Lung (tissue), 11 donors: ENCODE measurements at regions not wholly inside any gene's neighbourhood (a gene's known extent, or its start where the extent isn't known, plus 50 kb on each side); places are given as distances from the start of the nearest gene placed in this dataset.

ENCODE experiments used
- ATAC-seq: fragments of 200-7000 bp; cut with Tn5 transposase; one replicate; pipeline ENCODE4 v1.9.1; 2020; ENCODE audit warnings: moderate number of reproducible peaks; ENCODE audit not compliant: insufficient read depth, low FRiP score
- DNase-seq, 3 donors: peaks; one replicate each; pipeline ENCODE4 v3.0.0-alpha.2; 2013 to 2017
- H3K27ac ChIP-seq, 2 donors: one replicate each; pipeline ENCODE4 v1.5.1; 2013; ENCODE audit warnings: mild to moderate bottlenecking in 2 of 2, moderate library complexity in 2 of 2, control low read depth in 1 of 2, inconsistent platforms in 1 of 2, low read depth in 1 of 2, low read length in 1 of 2
- H3K27me3 ChIP-seq, 3 donors: one replicate each; pipeline ENCODE4 v1.5.1; 2013; ENCODE audit warnings: low read length in 2 of 3; ENCODE audit not compliant: control insufficient read depth in 3 of 3, insufficient read depth in 3 of 3
- H3K36me3 ChIP-seq, 4 donors: one replicate each; pipeline ENCODE4 v1.5.1; 2013; ENCODE audit warnings: low read length in 4 of 4, mild to moderate bottlenecking in 1 of 4, moderate library complexity in 1 of 4; ENCODE audit not compliant: control insufficient read depth in 4 of 4, insufficient read depth in 4 of 4
- H3K4me1 ChIP-seq, 5 donors: one replicate each; pipeline ENCODE4 v1.5.1; 2013; ENCODE audit warnings: low read length in 5 of 5, mild to moderate bottlenecking in 2 of 5, moderate library complexity in 1 of 5; ENCODE audit not compliant: control insufficient read depth in 5 of 5, insufficient read depth in 5 of 5
- H3K4me3 ChIP-seq: one replicate; pipeline ENCODE4 v1.5.1; 2013; ENCODE audit warnings: mild to moderate bottlenecking, control low read depth, moderate library complexity
- H3K9ac ChIP-seq, 2 donors: one replicate each; pipeline ENCODE4 v1.5.1; 2013; ENCODE audit warnings: low read length in 2 of 2, control low read depth in 1 of 2; ENCODE audit not compliant: insufficient read depth in 1 of 2
- H3K9me3 ChIP-seq, 4 donors: one replicate each; pipeline ENCODE4 v1.5.1; 2013; ENCODE audit warnings: low read length in 3 of 4, mild to moderate bottlenecking in 1 of 4, moderate library complexity in 1 of 4; ENCODE audit not compliant: control insufficient read depth in 4 of 4, insufficient read depth in 3 of 4
- CTCF ChIP-seq: IDR thresholded peaks from 2 replicates; pipeline ENCODE4 v1.5.1; 2012; ENCODE audit warnings: mild to moderate bottlenecking; ENCODE audit errors: control extremely low read depth, extremely low read depth
- WGBS, 2 donors: extraction: QIAGEN DNeasy Blood & Tissue Kit; methylation state at CpG; one replicate each; pipeline ENCODE4 v1.1.7; 2013; 5-methylcytosine and 5-hydroxymethylcytosine counted together
- donor health status: control.
- donor health status: control.
- donor health status: Bipolar disorder and iron deficiency.
- donor health status: healthy.
- donor health status: DM: yes; HTN: yes; CAD: no.

- Histone ChIP-seq H3K9ac (no peak overlapping the region), H3K36me3 (no peaks in the 10 kb centered on the region), H3K4me1 (no peaks in the 10 kb centered on the region), H3K27ac (no peak overlapping the region), H3K9me3 (no peaks in the 10 kb centered on the region), H3K4me3 (no peak overlapping the region), H3K27me3 (no peaks in the 10 kb centered on the region)
- DNase-seq (no peak), ATAC-seq (no peak)
- TF ChIP-seq CTCF: no peak
- WGBS, 2 donors: 41 to 51% methylated on average over 1 of the region's 1 CpG
Measured at GRCh38 chr6:114595186-114595585, 252.4 kb upstream of the HS3ST5 start.

DNA sequence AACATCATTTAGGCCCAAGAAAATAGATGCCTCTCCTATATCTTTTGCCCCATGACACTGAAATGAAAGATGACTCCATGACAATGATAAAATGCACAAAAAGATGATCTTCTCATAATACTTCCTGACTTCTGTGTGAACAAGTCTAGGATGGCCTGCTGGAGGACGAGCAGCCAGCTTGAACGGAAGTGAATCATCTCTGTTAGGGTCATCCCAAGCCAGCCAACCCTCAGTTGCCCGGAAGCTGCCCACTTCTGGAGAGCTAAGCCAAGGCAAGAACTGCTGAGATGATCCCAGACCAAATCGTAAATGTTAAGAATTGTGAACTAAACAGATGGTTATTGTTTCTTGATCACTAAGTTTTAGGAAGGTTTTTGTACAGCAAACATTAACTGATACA lies 249.7 kb upstream of the HS3ST5 start:
- Histone ChIP-seq H3K4me3 (no peak overlapping the region), H3K27me3 (no peaks in the 10 kb centered on the region), H3K9ac (no peak overlapping the region), H3K36me3 (no peaks in the 10 kb centered on the region), H3K4me1 (no peaks in the 10 kb centered on the region), H3K9me3 (no peaks in the 10 kb centered on the region), H3K27ac (no peak overlapping the region)
- WGBS, 2 donors: 78 to 82% methylated on average over 4 of the region's 4 CpGs
- no peak for TF ChIP-seq CTCF
- DNase-seq: no peak
- no peak for ATAC-seq

- ATAC-seq: no peak
- H3K27ac ChIP-seq: no peak overlapping the region
- WGBS, 2 donors: 77 to 86% methylated on average over 5 of the region's 5 CpGs
- H3K27me3 ChIP-seq: no peaks in the 10 kb centered on the region
- DNase-seq: no peak
- H3K4me1 ChIP-seq: no peaks in the 10 kb centered on the region
- no peak overlapping the region for H3K4me3 ChIP-seq
- TF ChIP-seq CTCF: no peak
- H3K36me3 ChIP-seq: no peaks in the 10 kb centered on the region
- no peak overlapping the region for H3K9ac ChIP-seq
- no peaks in the 10 kb centered on the region for H3K9me3 ChIP-seq
Measured at GRCh38 chr6:114588726-114589125, 245.9 kb upstream of the HS3ST5 start.

- H3K9ac ChIP-seq: no peak overlapping the region
- ATAC-seq (no peak), DNase-seq (no peak)
- 51 to 56% methylated on average over 2 of the region's 2 CpGs for WGBS, 2 donors
- H3K9me3 ChIP-seq: peaks cover 0 to 4% (median 1%) of the 10 kb centered on the region in 4 donors
- H3K36me3 ChIP-seq: no peaks in the 10 kb centered on the region
- no peak for TF ChIP-seq CTCF
- H3K4me1 ChIP-seq: no peaks in the 10 kb centered on the region
- no peaks in the 10 kb centered on the region for H3K27me3 ChIP-seq
- no peak overlapping the region for H3K4me3 ChIP-seq
- no peak overlapping the region for H3K27ac ChIP-seq
Measured at GRCh38 chr6:114586298-114586697, 243.5 kb upstream of the HS3ST5 start.
